ENCODE measurements at regions not wholly inside any gene's neighbourhood (a gene's known extent, or its start where the extent isn't known, plus 50 kb on each side); places are given as distances from the start of the nearest gene placed in this dataset.

- TF ChIP-seq POLR2AphosphoS5 (IDR thresholded peaks at IDR 0.05; ENCODE audit: low read depth, low read length) (no peak), CTCF (IDR thresholded peaks at IDR 0.05) (no peak)
These were observed 128.9 kb downstream of the CD164 start for GRCh38 chr6:109253366-109253765.
